Transverse colon (tissue), 3 donors: ENCODE measurements at regions not wholly inside any gene's neighbourhood (a gene's known extent, or its start where the extent isn't known, plus 50 kb on each side); places are given as distances from the start of the nearest gene placed in this dataset.

ENCODE experiments used
- POLR2A ChIP-seq: fragments of 450-650 bp; IDR thresholded peaks from one replicate; pipeline ENCODE4 v1.6.1; 2016; ENCODE audit warnings: antibody characterized with exemption, mild to moderate bottlenecking, moderate library complexity
- POLR2AphosphoS5 ChIP-seq, 3 donors: sonication (generic); formaldehyde crosslinking; IDR thresholded peaks; one replicate each; pipeline ENCODE4 v1.6.1; 2016; ENCODE audit warnings: antibody characterized with exemption in 3 of 3

DNA sequence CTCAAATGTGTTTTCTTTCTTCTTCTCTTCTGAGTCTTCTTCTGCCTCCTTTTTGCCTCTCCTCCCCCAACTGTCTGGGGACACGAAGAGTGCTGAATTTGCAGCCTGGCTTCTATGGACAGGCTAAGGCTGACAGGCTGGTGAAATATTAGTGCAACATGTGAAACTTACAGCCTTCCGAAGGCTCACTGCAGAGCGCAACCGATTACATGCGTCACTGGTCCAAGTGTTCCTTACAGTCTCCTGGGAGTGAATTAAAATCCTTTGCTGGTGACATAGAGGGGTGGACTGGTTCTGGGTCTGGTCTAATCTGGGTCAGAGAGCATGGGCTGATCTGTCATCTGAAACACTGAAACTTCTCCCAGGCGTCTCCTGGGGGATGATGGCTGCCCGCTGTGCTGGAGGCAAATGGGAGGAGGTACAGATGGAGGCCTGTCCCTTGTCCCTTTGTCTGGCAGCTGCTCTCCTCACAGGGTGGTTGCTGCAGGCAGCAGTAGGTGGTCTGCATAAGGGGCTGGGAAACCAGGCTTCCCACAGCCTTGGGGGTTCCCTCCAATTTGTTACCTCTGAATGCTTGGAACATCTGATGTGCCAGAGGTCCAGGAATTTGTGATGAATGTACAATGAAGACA lies 143.8 kb upstream of the BMPER start:
- TF ChIP-seq POLR2AphosphoS5 (IDR thresholded peaks at IDR 0.05) (no peak), POLR2A (no peak)
